IPS-18a (cell line): ENCODE measurements at regions not wholly inside any gene's neighbourhood (a gene's known extent, or its start where the extent isn't known, plus 50 kb on each side); places are given as distances from the start of the nearest gene placed in this dataset.

Experiments
- H3K27ac ChIP-seq: one replicate; pipeline ENCODE4 v1.5.1; 2013; ENCODE audit warnings: low read length
- H3K27me3 ChIP-seq: one replicate; pipeline ENCODE4 v1.6.1; 2013; ENCODE audit warnings: mild to moderate bottlenecking, low read length; ENCODE audit not compliant: control insufficient read depth, insufficient read depth
- H3K36me3 ChIP-seq: one replicate; pipeline ENCODE4 v1.6.1; 2013; ENCODE audit warnings: low read depth, low read length; ENCODE audit not compliant: control insufficient read depth
- H3K4me1 ChIP-seq: one replicate; pipeline ENCODE4 v1.6.1; 2013; ENCODE audit warnings: low read depth, low read length; ENCODE audit not compliant: control insufficient read depth
- H3K4me3 ChIP-seq: one replicate; pipeline ENCODE4 v1.5.1; 2013; ENCODE audit warnings: low read length
- H3K9ac ChIP-seq: one replicate; pipeline ENCODE4 v1.6.1; 2013; ENCODE audit warnings: mild to moderate bottlenecking, low read length, moderate library complexity
- H3K9me3 ChIP-seq: one replicate; pipeline ENCODE4 v1.6.1; 2013; ENCODE audit warnings: low read depth, low read length; ENCODE audit not compliant: control insufficient read depth

DNA sequence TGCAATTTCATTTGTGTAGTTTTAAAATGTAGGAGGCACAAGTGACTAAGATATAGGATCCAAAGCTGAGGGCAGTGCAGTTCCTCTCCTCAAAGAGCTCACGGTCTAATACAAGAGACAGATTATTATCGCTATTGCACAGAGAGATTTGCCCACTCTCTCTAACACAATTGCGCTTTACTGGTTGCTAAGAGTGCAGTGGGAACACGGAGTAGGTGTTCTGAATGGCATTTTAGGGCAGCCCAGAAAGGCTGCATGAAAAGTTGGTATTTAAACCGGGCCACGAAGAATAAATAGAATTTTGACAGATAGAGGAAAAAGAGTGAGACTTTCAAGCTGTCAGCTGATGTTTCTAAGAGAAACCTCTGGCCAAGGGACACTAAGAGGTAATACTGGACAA, 79.5 kb downstream of the BLID start:
- Histone ChIP-seq H3K36me3 (no peaks in the 10 kb centered on the region), H3K9ac (no peak overlapping the region), H3K27ac (no peak overlapping the region), H3K27me3 (peaks cover 7% of the 10 kb centered on the region), H3K4me3 (no peak overlapping the region), H3K9me3 (no peaks in the 10 kb centered on the region), H3K4me1 (peaks cover 39% of the 10 kb centered on the region)

DNA sequence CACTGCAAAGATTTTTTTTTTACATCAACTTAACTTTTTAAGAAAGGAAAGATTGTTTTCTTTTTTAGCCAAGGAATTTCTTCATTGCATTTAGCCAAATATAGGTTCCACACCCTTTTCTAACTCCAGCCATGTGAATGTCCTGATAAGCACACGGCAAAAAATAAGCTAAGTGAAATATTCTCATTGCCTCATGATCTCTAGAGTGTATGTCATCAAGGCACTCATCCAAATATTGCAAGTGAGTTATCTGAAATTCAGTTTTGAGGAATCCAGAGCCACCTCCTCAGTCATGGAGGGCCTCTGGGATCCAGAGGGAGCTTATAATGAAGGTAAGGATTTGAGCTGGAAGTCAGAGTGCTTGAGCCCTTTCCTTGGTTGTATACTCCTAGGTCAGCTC, 80.0 kb downstream of the BLID start:
- H3K27ac ChIP-seq, result no peak overlapping the region

DNA sequence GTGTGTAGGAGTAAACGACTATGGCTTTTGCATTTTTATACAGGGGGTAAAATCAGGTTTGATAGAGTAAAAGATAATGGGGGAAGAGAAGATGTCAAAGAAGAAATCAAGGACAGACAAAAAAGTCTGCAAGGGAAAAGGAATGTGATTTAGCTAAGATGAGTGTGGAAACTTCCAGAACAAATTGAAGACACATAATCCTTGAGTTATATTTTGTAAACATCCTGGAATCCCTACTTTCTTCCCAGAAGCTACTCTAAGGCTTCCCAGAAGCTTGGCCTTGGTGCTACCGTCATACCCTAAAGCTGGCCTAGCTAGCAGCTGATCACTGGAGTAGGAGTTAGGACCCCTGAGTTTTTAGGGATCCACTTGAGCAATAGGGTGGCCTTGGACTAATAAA, 82.4 kb downstream of the BLID start:
- H3K36me3 ChIP-seq, result no peaks in the 10 kb centered on the region
- no peaks in the 10 kb centered on the region for H3K9me3 ChIP-seq
- H3K27me3 ChIP-seq, result no peaks in the 10 kb centered on the region
- peaks cover 24% of the 10 kb centered on the region for H3K4me1 ChIP-seq
- H3K4me3 ChIP-seq, result no peak overlapping the region
- no peak overlapping the region for H3K9ac ChIP-seq
- no peak overlapping the region for H3K27ac ChIP-seq

More for the DNA sequence above, 80.0 kb downstream of the BLID start:
- H3K9ac ChIP-seq, result no peak overlapping the region
- no peaks in the 10 kb centered on the region for H3K36me3 ChIP-seq
- H3K9me3 ChIP-seq, result no peaks in the 10 kb centered on the region
- H3K4me1 ChIP-seq, result peaks cover 39% of the 10 kb centered on the region
- no peak overlapping the region for H3K4me3 ChIP-seq
- peaks cover 7% of the 10 kb centered on the region for H3K27me3 ChIP-seq

DNA sequence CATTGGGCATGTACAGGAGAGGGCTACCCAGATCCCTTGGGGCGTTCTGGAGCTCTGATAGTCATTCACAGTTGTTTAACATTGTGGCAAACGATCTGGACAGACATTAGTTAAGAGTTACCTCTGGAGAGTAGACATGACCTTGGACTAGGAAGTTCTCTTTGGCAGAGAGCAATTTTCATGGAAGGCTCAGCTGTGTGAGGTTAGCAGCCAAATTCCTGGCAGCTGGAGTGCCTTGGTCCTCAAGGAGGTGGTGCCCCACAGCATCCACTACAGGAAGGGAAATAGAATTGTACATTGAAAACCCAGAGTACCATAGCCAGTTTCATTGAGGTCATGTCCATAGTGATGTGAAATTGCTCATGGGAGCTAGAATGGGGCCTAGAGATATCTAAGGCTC, 82.8 kb downstream of the BLID start:
- Histone ChIP-seq H3K4me3 (no peak overlapping the region), H3K36me3 (no peaks in the 10 kb centered on the region), H3K27ac (no peak overlapping the region), H3K27me3 (no peaks in the 10 kb centered on the region), H3K4me1 (peaks cover 19% of the 10 kb centered on the region), H3K9me3 (no peaks in the 10 kb centered on the region), H3K9ac (no peak overlapping the region)

DNA sequence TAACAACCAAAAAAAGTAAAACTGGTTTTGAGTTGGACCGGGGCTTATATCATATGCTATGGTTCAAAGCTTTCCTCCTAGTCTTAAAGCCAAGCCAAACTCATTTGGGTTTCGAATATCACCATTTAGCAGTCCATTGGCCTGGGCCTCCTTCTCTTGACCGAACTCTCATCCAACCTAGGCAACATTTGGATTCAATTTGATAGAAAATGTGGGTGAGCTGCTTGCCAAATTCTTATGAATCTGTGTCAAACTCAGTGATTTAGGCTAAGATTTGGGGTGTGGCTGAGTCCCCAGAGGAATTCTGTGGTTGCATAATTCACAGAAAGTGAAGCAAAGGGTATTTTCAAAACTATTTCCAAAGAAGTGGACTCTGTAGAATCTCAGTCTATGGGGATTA, 83.7 kb downstream of the BLID start:
- Histone ChIP-seq H3K36me3 (no peaks in the 10 kb centered on the region), H3K4me1 (peaks cover 19% of the 10 kb centered on the region), H3K9me3 (no peaks in the 10 kb centered on the region), H3K27ac (no peak overlapping the region), H3K9ac (no peak overlapping the region), H3K27me3 (no peaks in the 10 kb centered on the region), H3K4me3 (no peak overlapping the region)

DNA sequence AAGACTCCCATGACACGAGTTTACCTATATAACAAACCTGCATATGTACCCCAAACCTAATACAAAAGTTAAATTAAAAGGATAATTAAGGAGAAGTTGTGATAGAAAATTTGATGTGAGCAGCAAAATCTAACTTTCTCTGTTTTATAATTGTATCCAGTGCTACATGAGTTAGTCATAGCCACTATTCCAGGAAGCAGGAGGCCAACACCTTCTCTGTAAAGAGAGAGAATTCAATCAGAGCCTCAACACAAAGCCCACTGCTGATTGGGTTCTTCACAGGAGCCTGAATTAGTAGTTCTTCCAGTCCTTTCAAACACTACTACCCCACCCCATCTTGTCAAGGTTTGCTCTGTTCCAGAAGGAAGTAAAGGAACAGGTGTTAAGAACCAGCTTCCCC, 84.2 kb downstream of the BLID start:
- H3K27me3 ChIP-seq, result no peaks in the 10 kb centered on the region
- no peak overlapping the region for H3K4me3 ChIP-seq
- no peak overlapping the region for H3K27ac ChIP-seq
- H3K9ac ChIP-seq, result no peak overlapping the region
- peaks cover 22% of the 10 kb centered on the region for H3K4me1 ChIP-seq
- no peaks in the 10 kb centered on the region for H3K9me3 ChIP-seq
- H3K36me3 ChIP-seq, result no peaks in the 10 kb centered on the region

DNA sequence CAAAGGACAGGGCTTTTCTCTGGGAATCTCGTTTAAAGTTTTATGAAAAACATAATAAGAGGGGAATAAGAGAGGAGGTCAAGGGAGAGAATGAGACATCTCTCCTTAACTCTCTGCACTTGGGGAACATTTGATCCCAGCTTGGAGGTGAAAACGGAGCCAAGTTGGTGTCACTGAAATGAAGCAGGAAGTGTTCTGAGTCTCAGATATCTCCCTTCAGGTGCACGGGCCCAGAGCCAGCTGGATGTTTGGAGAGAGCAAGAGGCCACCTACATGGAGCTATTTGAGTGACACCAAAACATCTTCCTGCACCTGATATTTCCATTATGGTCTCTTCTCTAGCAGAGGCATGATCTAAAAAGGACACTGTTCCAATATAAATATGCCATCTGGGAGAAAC, 85.7 kb downstream of the BLID start:
- Histone ChIP-seq H3K36me3 (no peaks in the 10 kb centered on the region), H3K4me3 (no peak overlapping the region), H3K9me3 (no peaks in the 10 kb centered on the region), H3K27ac (no peak overlapping the region), H3K4me1 (peaks cover 8% of the 10 kb centered on the region), H3K27me3 (no peaks in the 10 kb centered on the region), H3K9ac (no peak overlapping the region)

DNA sequence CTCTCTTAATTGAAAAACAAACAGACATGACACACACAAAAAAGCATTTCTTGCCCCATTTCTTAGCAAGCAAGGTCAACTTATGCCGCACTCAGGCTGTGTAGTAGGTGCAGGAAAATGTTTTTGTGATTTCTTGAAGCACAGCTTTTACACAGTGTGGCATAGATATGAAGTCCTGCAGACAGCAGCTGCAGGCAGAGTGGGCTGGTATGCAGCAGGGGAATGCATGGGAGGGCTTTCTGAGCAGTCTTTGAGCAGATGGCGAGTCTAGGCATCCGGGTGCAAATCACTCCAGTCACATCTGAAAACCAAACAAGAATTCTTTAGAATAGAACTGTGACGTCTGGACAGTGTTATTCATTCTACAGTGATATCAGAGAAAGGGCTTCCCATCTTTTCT, 87.5 kb downstream of the BLID start:
- Histone ChIP-seq H3K27me3 (no peaks in the 10 kb centered on the region), H3K36me3 (no peaks in the 10 kb centered on the region), H3K27ac (no peak overlapping the region), H3K4me3 (no peak overlapping the region), H3K9ac (no peak overlapping the region), H3K4me1 (peaks cover 4% of the 10 kb centered on the region), H3K9me3 (no peaks in the 10 kb centered on the region)

DNA sequence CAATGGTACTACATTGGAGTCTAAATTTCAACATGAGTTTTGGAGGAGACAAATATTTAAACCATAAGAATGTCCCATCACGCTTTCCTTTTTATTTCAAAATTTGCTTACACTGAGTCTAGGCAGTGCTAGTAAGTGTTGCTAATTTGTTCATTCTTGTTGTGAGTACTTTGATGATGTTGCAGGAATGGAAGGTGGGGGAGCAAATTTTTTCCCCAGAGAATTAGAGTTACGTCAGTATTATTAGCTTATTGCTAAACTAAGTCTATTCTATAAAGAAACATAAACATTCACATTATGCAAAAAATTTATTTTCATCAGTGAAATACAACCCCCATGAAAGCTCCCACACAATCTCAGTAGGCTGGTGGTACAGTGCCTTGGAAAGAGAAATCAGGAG, 88.0 kb downstream of the BLID start:
- Histone ChIP-seq H3K9me3 (no peaks in the 10 kb centered on the region), H3K27ac (no peak overlapping the region), H3K36me3 (no peaks in the 10 kb centered on the region), H3K4me1 (peaks cover 4% of the 10 kb centered on the region), H3K9ac (no peak overlapping the region), H3K27me3 (no peaks in the 10 kb centered on the region), H3K4me3 (no peak overlapping the region)

DNA sequence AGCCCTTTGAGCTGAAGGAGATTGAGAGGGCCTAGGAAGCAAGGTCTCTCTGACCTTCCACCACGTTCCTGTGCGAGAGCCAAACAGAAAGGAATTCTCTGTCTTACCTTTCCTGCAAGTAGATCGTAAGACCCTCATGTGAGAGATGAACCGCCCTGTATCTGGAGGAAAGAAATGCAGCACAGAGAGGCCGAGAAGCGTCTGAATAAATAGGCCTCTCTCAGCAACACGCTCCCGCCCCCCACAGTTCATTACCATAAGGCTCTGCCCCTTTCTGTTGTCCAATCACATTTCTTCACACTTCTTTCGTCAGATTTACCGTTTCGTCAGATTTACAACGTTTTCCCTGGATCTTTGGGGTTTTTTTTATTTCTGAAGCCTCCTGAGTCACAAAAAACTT, 90.3 kb downstream of the BLID start:
- Histone ChIP-seq H3K4me3 (no peak overlapping the region), H3K9me3 (no peaks in the 10 kb centered on the region), H3K27me3 (no peaks in the 10 kb centered on the region), H3K27ac (no peak overlapping the region), H3K9ac (no peak overlapping the region), H3K4me1 (peaks cover 4% of the 10 kb centered on the region), H3K36me3 (no peaks in the 10 kb centered on the region)

DNA sequence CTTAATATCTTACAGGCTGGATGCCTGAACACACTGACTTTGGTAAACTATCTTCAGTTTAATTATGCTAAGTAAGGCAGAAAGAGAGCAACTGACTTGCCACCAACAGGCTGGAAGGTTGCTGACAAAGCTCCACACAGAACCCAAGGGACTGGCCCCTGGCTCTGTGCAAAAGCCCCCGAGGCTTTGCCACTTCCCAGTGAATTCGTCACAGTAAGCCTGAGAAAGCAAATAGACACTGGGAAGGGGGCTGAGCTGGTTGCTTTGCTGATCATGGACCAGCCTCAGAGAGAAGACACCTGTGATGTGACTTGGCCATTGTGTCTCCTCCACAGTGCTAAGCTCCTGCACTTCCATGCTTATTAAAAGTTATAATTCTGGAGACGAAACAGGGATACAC, 91.7 kb downstream of the BLID start:
- H3K36me3 ChIP-seq, result no peaks in the 10 kb centered on the region

DNA sequence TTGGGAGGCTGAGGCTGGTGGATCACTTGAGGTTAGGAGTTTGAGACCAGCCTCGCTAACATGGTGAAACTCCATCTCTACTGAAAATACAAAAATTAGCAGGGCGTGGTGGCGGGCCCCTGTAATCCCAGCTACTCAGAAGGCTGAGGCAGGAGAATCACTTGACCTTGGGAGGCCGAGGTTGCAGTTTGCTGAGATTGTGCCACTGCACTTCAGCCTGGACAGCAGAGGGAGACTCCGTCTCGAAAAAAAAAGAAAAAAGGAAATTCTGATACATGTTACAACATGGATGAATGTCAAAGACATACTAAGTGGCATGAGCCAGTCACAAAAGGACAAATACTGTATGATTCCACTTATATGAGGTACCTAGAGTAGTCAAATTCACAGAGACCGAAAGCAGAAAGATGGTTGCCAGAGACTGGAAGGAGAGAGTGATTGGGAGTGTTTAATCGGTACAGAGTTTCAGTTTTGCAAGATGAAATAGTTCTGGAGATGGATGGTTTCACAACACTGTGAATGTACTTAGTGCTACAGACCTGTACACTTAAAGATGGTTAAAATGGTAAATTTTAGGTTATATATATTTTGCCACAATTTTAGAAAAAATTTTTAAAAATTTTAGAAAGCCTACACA, 92.3 kb downstream of the BLID start:
- Histone ChIP-seq H3K36me3 (no peaks in the 10 kb centered on the region), H3K4me1 (peaks cover 4% of the 10 kb centered on the region), H3K27ac (no peak overlapping the region), H3K4me3 (no peak overlapping the region), H3K9ac (no peak overlapping the region), H3K27me3 (no peaks in the 10 kb centered on the region), H3K9me3 (no peaks in the 10 kb centered on the region)

More for the DNA sequence above, 91.7 kb downstream of the BLID start:
- Histone ChIP-seq H3K27me3 (no peaks in the 10 kb centered on the region), H3K4me3 (no peak overlapping the region), H3K4me1 (peaks cover 4% of the 10 kb centered on the region), H3K9me3 (no peaks in the 10 kb centered on the region), H3K27ac (no peak overlapping the region), H3K9ac (no peak overlapping the region)
